Neural cell (in vitro differentiated cells): ENCODE measurements at regions not wholly inside any gene's neighbourhood (a gene's known extent, or its start where the extent isn't known, plus 50 kb on each side); places are given as distances from the start of the nearest gene placed in this dataset.

Source experiments
- EZH2 ChIP-seq: fragments of 200-600, 300-800 bp; shearing (Covaris generic), sonication (generic); IDR thresholded peaks from 2 replicates; pipeline ENCODE4 v1.6.1; 2014; ENCODE audit warnings: antibody characterized with exemption, low read length, borderline replicate concordance, mild to moderate bottlenecking; ENCODE audit not compliant: insufficient read depth, poor library complexity, severe bottlenecking
- RAD21 ChIP-seq: fragments of 450-650 bp; conservative IDR thresholded peaks from 2 replicates; pipeline ENCODE4 v1.6.1; 2014; ENCODE audit warnings: antibody characterized with exemption, mild to moderate bottlenecking, moderate library complexity
- TF ChIP-seq, protein P1 (sequence below): fragments of 450-650 bp; IDR thresholded peaks from 2 replicates; pipeline ENCODE4 v1.5.1; 2014; ENCODE audit warnings: antibody characterized with exemption, mild to moderate bottlenecking, moderate library complexity; ENCODE audit not compliant: poor library complexity, severe bottlenecking
- TF ChIP-seq, protein P2 (sequence below): IDR thresholded peaks from 2 replicates; pipeline ENCODE4 v1.6.1; 2012; ENCODE audit warnings: borderline replicate concordance

DNA sequence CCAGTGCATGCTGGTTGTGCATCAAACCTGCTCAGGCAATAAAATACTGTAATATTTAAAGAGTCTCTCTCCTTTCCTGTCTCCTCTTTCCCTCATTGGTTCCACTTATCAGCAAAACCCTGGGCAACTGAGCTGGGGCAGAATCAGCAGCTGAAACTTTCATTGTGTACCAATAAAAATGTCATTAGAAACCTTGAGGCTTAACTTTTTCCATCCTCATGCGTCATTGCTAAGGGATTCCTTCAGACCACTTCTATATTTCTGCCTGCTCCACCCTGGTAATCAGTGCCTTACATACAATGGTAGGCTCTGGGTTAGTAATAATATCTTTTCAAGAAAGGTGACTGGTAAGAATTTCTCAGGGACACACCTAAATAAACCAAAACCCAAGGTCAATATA, 880.3 kb downstream of the RPA4 start:
- TF ChIP-seq, protein P1, sequence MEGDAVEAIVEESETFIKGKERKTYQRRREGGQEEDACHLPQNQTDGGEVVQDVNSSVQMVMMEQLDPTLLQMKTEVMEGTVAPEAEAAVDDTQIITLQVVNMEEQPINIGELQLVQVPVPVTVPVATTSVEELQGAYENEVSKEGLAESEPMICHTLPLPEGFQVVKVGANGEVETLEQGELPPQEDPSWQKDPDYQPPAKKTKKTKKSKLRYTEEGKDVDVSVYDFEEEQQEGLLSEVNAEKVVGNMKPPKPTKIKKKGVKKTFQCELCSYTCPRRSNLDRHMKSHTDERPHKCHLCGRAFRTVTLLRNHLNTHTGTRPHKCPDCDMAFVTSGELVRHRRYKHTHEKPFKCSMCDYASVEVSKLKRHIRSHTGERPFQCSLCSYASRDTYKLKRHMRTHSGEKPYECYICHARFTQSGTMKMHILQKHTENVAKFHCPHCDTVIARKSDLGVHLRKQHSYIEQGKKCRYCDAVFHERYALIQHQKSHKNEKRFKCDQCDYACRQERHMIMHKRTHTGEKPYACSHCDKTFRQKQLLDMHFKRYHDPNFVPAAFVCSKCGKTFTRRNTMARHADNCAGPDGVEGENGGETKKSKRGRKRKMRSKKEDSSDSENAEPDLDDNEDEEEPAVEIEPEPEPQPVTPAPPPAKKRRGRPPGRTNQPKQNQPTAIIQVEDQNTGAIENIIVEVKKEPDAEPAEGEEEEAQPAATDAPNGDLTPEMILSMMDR, result no peak
- no peak for TF ChIP-seq RAD21
- no peak for TF ChIP-seq EZH2
- TF ChIP-seq, protein P2, sequence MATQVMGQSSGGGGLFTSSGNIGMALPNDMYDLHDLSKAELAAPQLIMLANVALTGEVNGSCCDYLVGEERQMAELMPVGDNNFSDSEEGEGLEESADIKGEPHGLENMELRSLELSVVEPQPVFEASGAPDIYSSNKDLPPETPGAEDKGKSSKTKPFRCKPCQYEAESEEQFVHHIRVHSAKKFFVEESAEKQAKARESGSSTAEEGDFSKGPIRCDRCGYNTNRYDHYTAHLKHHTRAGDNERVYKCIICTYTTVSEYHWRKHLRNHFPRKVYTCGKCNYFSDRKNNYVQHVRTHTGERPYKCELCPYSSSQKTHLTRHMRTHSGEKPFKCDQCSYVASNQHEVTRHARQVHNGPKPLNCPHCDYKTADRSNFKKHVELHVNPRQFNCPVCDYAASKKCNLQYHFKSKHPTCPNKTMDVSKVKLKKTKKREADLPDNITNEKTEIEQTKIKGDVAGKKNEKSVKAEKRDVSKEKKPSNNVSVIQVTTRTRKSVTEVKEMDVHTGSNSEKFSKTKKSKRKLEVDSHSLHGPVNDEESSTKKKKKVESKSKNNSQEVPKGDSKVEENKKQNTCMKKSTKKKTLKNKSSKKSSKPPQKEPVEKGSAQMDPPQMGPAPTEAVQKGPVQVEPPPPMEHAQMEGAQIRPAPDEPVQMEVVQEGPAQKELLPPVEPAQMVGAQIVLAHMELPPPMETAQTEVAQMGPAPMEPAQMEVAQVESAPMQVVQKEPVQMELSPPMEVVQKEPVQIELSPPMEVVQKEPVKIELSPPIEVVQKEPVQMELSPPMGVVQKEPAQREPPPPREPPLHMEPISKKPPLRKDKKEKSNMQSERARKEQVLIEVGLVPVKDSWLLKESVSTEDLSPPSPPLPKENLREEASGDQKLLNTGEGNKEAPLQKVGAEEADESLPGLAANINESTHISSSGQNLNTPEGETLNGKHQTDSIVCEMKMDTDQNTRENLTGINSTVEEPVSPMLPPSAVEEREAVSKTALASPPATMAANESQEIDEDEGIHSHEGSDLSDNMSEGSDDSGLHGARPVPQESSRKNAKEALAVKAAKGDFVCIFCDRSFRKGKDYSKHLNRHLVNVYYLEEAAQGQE, result no peak
